ENCODE measurements at regions not wholly inside any gene's neighbourhood (a gene's known extent, or its start where the extent isn't known, plus 50 kb on each side); places are given as distances from the start of the nearest gene placed in this dataset.

DNA sequence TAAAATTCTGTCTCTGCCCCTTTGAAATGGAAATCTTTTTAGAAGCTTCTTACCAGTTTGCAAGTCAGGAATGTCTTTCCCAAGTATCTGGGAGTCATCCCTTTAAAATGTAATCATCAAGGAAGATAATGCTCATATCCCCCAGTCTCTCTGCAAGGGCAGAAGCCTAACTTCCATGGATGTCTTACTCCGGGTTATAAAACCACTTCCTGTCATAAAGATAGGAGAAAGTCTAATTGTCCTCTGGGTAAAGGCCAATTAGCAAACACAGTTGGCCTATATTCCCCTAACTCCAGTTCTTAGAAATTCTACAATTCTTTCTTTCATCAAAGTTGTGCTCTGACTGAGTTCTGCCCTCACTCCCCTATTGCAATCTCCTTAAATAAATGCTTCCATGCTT lies 1631.5 kb upstream of the LRRTM3 start:
- Histone ChIP-seq H3K27ac (no peak overlapping the region), H3K4me3 (no peak overlapping the region), H3K9me3 (no peaks in the 10 kb centered on the region), H3K27me3 (no peaks in the 10 kb centered on the region), H3K36me3 (no peaks in the 10 kb centered on the region), H3K4me1 (no peaks in the 10 kb centered on the region)
- TF ChIP-seq, protein P1, sequence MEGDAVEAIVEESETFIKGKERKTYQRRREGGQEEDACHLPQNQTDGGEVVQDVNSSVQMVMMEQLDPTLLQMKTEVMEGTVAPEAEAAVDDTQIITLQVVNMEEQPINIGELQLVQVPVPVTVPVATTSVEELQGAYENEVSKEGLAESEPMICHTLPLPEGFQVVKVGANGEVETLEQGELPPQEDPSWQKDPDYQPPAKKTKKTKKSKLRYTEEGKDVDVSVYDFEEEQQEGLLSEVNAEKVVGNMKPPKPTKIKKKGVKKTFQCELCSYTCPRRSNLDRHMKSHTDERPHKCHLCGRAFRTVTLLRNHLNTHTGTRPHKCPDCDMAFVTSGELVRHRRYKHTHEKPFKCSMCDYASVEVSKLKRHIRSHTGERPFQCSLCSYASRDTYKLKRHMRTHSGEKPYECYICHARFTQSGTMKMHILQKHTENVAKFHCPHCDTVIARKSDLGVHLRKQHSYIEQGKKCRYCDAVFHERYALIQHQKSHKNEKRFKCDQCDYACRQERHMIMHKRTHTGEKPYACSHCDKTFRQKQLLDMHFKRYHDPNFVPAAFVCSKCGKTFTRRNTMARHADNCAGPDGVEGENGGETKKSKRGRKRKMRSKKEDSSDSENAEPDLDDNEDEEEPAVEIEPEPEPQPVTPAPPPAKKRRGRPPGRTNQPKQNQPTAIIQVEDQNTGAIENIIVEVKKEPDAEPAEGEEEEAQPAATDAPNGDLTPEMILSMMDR (IDR thresholded peaks at IDR 0.05): no peak
- no peak for DNase-seq
- intact Hi-C loops (cut with DNase I; ENCODE audit: low total_unique reads): no loop called here

DNA sequence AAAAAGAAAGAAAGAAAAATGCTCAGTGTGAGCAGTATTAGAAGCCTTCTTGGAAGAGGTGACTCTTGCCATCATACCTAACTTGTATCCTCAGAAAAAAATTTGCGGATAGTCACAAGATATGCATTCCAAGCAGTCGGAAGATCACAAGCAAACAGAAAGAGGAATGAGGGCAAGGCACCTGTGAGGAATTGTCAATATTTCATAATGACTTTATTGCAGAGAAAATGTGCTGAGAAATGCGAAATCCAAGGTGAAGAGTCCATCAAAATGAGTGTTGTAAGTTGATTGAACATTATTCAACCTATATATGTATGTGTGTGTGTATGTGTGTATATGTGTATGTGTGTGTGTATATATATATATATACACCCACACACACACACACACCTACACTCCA lies 1624.7 kb upstream of the LRRTM3 start:
- Histone ChIP-seq H3K27me3 (no peaks in the 10 kb centered on the region), H3K9me3 (no peaks in the 10 kb centered on the region), H3K27ac (no peak overlapping the region), H3K4me3 (no peak overlapping the region), H3K4me1 (no peaks in the 10 kb centered on the region), H3K36me3 (no peaks in the 10 kb centered on the region)
- TF ChIP-seq, protein P1 (IDR thresholded peaks at IDR 0.05): no peak
- intact Hi-C loops (cut with DNase I; ENCODE audit: low total_unique reads): no loop called here
- DNase-seq: no peak

DNA sequence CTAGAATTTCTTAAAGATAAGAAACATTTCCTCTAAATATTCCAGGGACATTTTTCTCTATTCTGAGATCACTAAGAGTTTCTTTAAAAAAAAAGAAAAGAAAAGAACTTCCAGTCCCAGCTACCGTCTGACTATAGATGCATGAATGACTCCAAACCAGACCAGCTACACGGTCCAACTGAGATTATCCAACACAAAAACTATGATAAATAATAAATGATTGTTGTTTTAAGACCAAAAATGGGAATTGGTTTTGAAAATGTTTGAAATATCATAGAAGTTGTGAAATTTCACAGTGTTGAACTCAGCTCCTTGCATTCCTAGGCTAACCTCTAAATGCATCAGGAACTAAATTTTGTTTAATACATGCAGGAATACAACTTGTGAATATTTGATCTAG lies 1619.6 kb upstream of the LRRTM3 start:
- intact Hi-C loops (cut with DNase I; ENCODE audit: low total_unique reads): no loop called here
- TF ChIP-seq, protein P1 (IDR thresholded peaks at IDR 0.05): no peak
- no peak for DNase-seq
- Histone ChIP-seq H3K4me1 (no peaks in the 10 kb centered on the region), H3K9me3 (no peaks in the 10 kb centered on the region), H3K4me3 (no peak overlapping the region), H3K27me3 (no peaks in the 10 kb centered on the region), H3K36me3 (no peaks in the 10 kb centered on the region), H3K27ac (no peak overlapping the region)

DNA sequence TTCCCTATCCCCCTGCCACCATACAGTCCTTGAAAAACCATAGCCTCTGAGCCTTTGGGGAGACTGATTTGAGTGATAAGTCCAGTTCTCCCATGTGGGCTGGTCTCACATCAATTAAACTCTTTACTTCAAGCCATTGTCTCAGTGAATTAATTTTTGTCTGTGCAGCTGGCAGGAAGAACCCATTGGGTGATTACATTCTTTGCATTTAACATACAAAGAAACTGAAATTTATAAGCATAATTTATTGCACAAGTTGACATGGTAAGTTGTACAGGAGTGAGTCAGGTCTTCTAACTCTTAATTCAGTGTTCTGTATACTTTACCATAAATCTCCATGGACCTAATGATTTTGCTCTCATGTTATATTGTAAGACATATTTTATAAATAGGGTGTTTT lies 1613.0 kb upstream of the LRRTM3 start:
- intact Hi-C loops (cut with DNase I; ENCODE audit: low total_unique reads): no loop called here
- no peaks in the 10 kb centered on the region for H3K27me3 ChIP-seq
- no peaks in the 10 kb centered on the region for H3K36me3 ChIP-seq
- H3K27ac ChIP-seq: no peak overlapping the region
- TF ChIP-seq, protein P1 (IDR thresholded peaks at IDR 0.05): no peak
- no peak overlapping the region for H3K4me3 ChIP-seq
- H3K4me1 ChIP-seq: no peaks in the 10 kb centered on the region
- H3K9me3 ChIP-seq: no peaks in the 10 kb centered on the region
- no peak for DNase-seq

DNA sequence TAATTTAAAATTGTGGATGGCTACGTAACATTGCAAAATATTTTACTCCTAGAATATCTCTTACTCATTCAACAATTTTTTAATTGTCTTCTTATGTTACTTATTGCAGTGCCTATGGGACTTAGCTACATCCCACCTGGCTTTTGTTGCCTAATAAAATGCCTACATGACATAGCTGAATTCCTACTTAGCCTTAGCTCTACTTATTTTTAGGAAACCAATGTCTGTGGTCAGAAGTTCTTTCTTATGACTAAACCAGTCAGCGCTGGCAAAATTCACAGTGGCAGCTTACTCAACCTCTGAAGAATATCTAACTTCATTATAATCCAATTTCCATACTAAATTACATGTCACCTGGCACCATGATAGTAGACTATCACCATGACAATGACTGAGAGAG lies 1612.4 kb upstream of the LRRTM3 start:
- intact Hi-C loops (cut with DNase I; ENCODE audit: low total_unique reads): no loop called here
- H3K4me1 ChIP-seq: no peaks in the 10 kb centered on the region
- H3K4me3 ChIP-seq: no peak overlapping the region
- H3K27me3 ChIP-seq: no peaks in the 10 kb centered on the region
- no peak for DNase-seq
- TF ChIP-seq, protein P1 (IDR thresholded peaks at IDR 0.05): no peak
- H3K9me3 ChIP-seq: no peaks in the 10 kb centered on the region
- H3K27ac ChIP-seq: no peak overlapping the region
- no peaks in the 10 kb centered on the region for H3K36me3 ChIP-seq

DNA sequence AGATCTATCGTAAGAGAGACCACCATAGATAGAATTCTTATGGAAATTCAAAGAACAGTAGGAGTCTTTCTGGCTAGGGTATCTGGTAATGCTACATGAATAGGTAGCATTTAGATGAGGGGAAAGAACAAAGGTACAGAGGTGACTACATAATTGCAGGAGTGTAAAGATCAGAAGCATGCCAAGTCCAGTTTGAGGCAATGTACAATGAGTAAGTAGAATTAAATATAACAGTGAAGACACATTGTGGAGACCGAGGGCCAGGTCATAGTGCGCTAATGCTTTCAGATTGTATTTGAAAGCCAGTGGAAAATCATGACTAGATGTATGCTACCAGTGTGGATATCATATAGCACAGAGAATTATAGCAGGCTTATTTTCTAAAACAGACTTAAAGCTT lies 1611.6 kb upstream of the LRRTM3 start:
- no peaks in the 10 kb centered on the region for H3K4me1 ChIP-seq
- TF ChIP-seq, protein P1 (IDR thresholded peaks at IDR 0.05): no peak
- intact Hi-C loops (cut with DNase I; ENCODE audit: low total_unique reads): no loop called here
- H3K4me3 ChIP-seq: no peak overlapping the region
- H3K36me3 ChIP-seq: no peaks in the 10 kb centered on the region
- no peaks in the 10 kb centered on the region for H3K9me3 ChIP-seq
- H3K27ac ChIP-seq: no peak overlapping the region
- DNase-seq: no peak
- no peaks in the 10 kb centered on the region for H3K27me3 ChIP-seq
